HG03159 (cell line): ENCODE measurements at regions not wholly inside any gene's neighbourhood (a gene's known extent, or its start where the extent isn't known, plus 50 kb on each side); places are given as distances from the start of the nearest gene placed in this dataset.

Source experiments
- ATAC-seq: cut with Tn5 transposase; IDR thresholded peaks from one replicate; pipeline ENCODE4 v1.9.1; 2021; ENCODE audit warnings: mild to moderate bottlenecking, moderate library complexity; ENCODE audit not compliant: unreplicated experiment

GRCh38 chr2:2707206-2707991 is 376.3 kb upstream of the MYT1L start:
- no peak for ATAC-seq

- no peak for ATAC-seq
These were observed 375.2 kb upstream of the MYT1L start for GRCh38 chr2:2706306-2706705.

- ATAC-seq, result no peak
These were observed 374.8 kb upstream of the MYT1L start for GRCh38 chr2:2705871-2706270.

GRCh38 chr2:2704428-2705090 is 373.5 kb upstream of the MYT1L start:
- no peak for ATAC-seq

GRCh38 chr2:2703762-2704427 is 372.8 kb upstream of the MYT1L start:
- no peak for ATAC-seq

DNA sequence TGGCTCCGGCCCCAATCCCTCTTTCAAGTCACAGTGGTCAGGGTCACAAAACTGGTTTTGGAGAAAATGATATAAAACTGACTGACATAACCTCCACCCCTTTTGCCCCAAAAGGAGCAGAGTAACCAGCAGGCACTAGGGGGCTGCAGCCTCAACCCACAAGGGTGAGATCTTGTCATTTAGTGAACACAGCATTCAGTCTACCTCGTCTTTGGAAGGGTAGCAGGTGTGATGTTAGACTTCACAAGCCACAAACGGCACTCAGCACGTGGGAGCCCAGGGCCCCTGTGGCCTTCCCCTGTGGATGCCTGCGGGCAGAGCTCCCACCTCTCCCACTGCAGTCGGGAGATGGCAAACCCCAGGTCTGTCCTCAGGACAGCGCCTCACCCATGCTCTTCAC is 372.1 kb upstream of the MYT1L start:
- ATAC-seq, result no peak

DNA sequence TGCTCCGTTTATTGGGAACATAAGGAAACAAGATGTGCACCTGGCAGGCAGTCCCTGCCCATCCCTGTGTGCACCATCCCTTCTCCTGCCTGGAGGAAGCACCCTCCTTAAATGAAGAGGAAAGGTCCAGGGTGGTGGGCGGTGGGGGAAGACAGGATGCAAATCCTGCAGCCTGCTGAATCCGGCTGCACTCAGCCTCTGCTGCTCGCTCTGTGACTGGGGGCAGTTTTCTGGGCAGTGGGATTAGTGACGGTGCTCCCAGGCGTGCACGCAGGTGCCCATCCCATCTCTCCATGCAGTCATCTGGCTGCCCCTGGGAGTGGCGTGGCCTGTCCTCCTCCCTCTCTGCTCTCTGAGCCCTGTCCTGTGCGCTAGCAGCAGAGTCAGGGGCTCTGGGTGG is 371.3 kb upstream of the MYT1L start:
- ATAC-seq, result no peak

- ATAC-seq, result no peak
These were observed 370.7 kb upstream of the MYT1L start for GRCh38 chr2:2701813-2702212.

DNA sequence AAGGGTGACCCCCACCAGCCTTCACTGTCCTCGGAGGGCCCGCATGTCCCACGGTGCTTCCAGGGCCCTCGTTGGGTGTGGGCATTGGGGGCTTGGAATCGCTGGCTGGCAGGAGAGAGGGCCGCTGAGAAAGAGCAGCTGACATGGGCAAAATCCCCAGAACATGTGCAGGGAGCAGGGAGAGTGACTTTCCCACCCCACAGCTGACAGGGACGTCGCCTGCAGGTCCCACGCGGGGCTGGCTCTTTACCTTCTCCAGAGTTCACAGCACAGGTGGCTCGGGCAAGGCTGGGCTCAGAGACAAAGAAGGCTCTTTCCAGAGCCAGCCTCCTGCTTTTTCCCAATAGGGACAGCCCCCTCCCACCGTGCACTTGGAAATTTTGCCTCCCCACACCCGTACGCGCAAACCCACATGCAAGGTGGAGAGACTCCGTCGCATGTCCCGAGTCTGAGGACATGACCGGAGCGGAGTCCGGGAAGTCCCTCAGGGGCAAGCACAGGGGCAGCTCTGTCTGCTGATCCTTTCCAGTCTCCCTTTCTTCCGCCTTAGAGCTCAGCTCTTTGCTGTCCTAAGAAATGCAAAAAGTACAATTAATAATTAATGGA is 370.2 kb upstream of the MYT1L start:
- ATAC-seq, result no peak

GRCh38 chr2:2699121-2699505 is 368.0 kb upstream of the MYT1L start:
- ATAC-seq, result no peak

DNA sequence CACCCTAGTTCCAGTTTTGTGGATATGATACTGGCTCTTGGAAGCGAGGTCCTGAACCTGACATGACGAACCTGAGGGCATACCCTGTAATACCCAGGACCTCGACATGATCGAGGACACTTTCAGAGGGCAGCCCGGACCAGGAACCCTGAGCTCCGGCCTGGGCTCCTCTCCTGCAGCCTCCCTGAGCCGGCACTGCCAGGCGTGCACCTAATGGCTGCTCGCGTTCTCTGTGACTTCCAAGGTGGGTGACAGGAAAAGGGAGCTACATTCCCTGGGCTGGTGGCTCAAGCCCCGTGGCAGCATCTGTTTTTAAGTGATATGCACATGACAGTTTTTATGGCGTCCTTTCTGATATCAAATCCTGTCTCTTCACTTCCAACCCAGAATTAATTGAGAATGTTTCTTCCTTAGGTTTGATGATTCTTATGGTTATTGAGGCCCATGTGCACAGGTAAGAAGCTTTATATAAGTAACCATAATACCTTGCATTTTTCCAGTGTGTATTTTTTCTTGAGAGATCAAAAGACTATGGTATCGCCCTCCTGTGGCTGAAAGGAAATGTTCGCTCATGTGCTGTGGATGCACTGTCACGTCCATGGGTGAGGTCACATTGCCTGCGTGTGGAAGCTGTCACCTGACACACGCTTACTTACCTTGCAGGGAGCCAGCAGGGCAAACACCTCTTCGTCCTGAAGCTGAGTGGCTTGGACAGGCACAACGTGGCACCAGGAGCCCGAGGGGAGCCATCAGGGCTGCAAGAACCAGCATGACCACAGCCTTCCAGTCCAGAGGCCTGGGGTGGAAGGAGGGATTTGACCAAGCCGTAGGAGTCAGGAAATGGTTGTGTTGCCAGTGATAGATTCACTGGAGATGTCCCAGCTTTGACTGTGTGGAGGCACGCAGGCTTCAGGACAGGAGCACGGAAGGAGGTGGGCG is 367.4 kb upstream of the MYT1L start:
- peak; percentile 44 for ATAC-seq

GRCh38 chr2:2696733-2697455 is 365.8 kb upstream of the MYT1L start:
- no peak for ATAC-seq

DNA sequence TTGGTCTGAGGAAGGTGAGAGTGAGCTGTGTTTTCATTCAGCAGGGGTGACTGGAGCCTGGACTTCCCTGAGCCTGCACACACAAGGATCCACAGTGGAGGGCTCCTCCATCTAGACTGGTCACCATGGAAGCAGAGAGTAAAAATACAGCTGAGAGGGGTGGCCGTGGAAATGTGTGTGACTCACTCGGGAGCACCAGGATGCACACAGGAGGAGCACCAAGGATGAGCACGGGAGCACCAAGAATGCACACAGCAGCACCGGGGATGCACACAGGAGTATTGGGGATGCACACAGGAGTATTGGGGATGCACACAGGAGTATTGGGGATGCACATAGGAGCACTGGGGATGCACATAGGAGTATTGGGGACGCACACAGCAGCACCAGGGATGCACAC is 365.2 kb upstream of the MYT1L start:
- ATAC-seq, result no peak

DNA sequence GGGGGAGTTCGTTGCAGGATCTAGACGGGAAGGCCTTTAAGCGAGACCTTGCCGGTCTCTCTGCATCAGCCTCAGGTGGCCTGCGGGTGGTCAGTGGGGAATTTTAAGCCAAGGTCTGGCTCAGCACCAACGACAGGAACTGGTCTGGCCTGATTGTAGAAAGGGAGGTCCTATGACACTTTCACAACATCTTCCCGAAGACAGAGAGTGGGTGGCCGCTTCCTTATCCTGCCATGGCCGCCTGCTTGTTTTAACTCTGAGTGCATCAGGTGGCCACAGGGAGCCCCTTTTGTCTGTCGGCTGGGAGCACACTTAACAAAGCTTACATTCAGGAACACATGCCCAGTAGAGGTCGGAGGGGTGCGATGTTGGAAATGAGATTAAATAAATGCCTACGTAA is 363.7 kb upstream of the MYT1L start:
- ATAC-seq, result no peak

DNA sequence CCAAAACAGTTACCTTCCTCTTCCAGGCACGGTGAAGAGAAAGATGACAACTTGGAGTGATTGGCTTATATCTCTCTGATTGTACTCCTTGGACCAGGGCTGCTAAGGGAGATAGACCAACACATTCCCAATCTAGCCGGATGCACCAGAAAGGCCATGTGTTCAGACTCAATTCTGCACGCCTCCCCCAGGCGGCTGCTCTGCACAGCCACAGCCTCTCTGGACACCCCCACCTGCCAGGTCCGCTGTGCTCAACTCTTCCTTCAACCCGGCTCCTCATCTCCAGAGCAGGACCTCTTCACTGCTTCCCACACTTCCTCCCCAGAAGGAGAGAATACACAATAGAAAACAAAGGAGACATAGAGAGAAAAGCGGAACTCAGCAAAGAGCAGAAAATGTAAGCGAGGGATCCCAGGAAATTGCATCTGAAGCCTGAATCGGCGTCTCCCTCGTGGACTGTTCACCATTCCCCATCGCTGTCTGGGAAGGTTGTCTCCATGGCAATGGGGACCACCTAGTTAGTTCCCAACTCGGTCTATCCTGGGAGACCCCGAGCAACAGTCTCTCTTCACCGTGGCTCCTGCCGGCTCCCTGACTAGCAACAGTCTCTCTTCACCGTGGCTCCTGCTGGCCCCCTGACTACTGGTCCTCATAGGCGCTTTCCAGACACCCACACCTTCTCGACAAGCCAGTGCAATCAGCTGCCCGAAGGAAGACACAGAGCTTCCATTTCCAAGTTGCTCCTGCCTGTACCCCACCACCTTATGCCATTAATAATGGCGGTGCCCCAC is 361.7 kb upstream of the MYT1L start:
- no peak for ATAC-seq

GRCh38 chr2:2691419-2691818 is 360.3 kb upstream of the MYT1L start:
- no peak for ATAC-seq

DNA sequence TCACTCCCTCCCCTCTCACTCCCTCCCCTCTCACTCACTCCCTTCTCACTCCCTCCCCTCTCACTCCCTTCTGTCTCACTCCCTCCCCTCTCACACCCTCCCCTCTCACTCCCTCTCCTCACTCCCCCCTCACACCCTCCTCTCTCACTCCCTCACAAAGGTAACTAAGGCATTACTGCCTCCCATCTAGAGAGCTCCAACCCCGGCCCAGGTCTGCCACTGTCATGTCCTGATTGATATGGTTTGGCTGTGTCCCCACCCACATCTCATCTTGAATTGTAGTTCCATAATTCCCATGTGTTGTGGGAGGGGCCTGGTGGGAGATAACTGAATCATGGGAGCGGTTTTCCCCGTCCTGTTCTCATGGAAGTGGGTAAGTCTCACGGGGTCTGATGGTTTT is 359.9 kb upstream of the MYT1L start:
- no peak for ATAC-seq

- no peak for ATAC-seq
These were observed 358.2 kb upstream of the MYT1L start for GRCh38 chr2:2689306-2689705.

DNA sequence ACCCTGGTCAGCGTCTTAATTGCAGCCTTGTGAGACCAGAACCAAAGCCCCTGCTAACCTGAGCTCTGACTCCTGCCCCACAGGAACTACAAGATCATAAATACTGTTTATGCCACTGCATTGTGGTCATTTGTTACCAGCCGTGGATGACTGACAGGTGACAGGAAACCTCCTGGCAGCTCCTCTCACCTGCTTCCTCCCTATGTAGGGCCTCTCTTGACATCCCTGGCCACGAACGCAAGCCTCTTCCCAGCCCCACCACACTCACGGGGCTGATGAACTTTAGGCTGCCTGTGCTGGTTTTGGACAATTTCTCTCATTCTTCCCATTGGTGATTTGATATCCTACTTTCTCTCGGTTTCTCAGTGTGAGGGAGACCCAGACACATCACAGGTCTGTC is 357.2 kb upstream of the MYT1L start:
- ATAC-seq, result no peak
